D721Med (cell line): ENCODE measurements at regions not wholly inside any gene's neighbourhood (a gene's known extent, or its start where the extent isn't known, plus 50 kb on each side); places are given as distances from the start of the nearest gene placed in this dataset.
A peak's percentile ranks its signal among the peaks of the same experiment; 100 is the strongest.

Source experiments
- DNase-seq: peaks from one replicate; pipeline ENCODE4 v3.0.0; 2011; ENCODE audit warnings: low spot score; ENCODE audit not compliant: insufficient read length
- FAIRE-seq: peaks from 2 replicates; lab custom pipeline; 2011; peaks lifted over from hg19 to GRCh38; lab: Jason Lieb, UNC
- TF ChIP-seq, protein P1 (sequence below): IDR thresholded peaks from 2 replicates; pipeline ENCODE4 v1.5.1; 2012; ENCODE audit warnings: mild to moderate bottlenecking, control low read depth; ENCODE audit not compliant: insufficient read depth; ENCODE audit errors: missing control alignments

DNA sequence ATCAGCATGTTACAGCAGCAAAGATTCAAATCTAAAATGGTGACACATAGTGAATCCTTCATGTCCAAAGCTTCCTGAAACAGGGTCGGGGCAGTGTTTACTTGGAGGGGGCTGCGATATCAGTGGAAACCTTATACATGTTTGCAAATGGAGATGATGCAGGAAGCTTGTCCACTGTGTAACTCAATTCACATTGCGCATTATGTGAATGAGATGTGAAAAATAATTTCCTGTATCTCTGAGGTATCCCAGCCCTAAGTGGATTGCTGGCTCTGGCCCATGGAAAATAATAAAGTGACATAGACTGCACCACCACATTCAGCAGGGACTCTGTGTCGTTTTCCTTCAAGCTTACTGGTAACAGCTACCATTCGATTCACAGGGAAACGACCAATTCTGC is 505.5 kb downstream of the GALR1 start:
- FAIRE-seq: no peak
- TF ChIP-seq, protein P1, sequence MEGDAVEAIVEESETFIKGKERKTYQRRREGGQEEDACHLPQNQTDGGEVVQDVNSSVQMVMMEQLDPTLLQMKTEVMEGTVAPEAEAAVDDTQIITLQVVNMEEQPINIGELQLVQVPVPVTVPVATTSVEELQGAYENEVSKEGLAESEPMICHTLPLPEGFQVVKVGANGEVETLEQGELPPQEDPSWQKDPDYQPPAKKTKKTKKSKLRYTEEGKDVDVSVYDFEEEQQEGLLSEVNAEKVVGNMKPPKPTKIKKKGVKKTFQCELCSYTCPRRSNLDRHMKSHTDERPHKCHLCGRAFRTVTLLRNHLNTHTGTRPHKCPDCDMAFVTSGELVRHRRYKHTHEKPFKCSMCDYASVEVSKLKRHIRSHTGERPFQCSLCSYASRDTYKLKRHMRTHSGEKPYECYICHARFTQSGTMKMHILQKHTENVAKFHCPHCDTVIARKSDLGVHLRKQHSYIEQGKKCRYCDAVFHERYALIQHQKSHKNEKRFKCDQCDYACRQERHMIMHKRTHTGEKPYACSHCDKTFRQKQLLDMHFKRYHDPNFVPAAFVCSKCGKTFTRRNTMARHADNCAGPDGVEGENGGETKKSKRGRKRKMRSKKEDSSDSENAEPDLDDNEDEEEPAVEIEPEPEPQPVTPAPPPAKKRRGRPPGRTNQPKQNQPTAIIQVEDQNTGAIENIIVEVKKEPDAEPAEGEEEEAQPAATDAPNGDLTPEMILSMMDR: no peak
- DNase-seq: no peak

DNA sequence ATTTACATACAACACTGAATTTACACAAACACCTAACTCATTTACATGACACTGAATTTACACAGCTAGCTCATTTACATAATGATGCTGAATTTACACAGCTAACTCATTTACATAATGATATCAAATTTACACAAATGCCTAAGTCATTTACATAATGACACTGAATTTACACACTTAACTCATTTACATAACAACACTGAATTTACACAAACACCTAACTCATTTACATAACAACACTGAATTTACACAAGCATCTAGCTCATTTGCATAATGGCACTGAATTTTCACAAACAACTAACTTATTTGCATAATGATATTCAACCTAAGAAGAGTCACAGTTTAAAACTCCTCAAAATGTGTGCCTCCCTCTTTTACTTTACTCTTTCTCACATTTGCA is 511.7 kb downstream of the GALR1 start:
- TF ChIP-seq, protein P1: no peak
- FAIRE-seq (peak; percentile 97), DNase-seq (no peak)

DNA sequence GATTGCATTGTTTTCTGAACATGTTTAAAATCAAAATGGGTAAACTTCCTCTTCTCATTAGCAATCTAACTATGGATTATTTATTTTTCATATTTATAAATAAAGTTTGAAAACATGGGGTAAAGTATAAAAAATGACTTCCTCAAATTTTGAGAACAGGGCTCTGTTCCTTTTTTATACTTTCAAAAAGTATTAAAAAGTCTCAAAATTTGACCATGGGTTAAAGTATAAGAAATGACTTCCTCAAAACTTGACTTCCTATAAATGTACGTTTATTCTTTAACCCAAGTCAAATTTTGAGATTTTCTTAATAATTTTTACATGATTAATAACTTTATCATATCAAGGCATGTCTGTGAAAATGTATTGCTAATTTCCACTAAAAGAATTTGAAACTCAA is 512.4 kb downstream of the GALR1 start:
- no peak for DNase-seq
- TF ChIP-seq, protein P1: no peak
- FAIRE-seq: peak; percentile 48

GRCh38 chr18:77762642-77763041 is 513.0 kb downstream of the GALR1 start:
- DNase-seq: no peak
- TF ChIP-seq, protein P1: no peak
- no peak for FAIRE-seq

GRCh38 chr18:77763530-77764145 is 514.0 kb downstream of the GALR1 start:
- no peak for DNase-seq
- TF ChIP-seq, protein P1: no peak
- FAIRE-seq: no peak

- TF ChIP-seq, protein P1: peak; percentile 43
- DNase-seq (no peak), FAIRE-seq (peak; percentile 98)
Observed at GRCh38 chr18:77765468-77765867, 515.8 kb downstream of the GALR1 start.

GRCh38 chr18:77766421-77766820 is 516.8 kb downstream of the GALR1 start:
- FAIRE-seq: peak; percentile 58
- DNase-seq: no peak
- TF ChIP-seq, protein P1: no peak
